ENCODE measurements at regions not wholly inside any gene's neighbourhood (a gene's known extent, or its start where the extent isn't known, plus 50 kb on each side); places are given as distances from the start of the nearest gene placed in this dataset.

DNA sequence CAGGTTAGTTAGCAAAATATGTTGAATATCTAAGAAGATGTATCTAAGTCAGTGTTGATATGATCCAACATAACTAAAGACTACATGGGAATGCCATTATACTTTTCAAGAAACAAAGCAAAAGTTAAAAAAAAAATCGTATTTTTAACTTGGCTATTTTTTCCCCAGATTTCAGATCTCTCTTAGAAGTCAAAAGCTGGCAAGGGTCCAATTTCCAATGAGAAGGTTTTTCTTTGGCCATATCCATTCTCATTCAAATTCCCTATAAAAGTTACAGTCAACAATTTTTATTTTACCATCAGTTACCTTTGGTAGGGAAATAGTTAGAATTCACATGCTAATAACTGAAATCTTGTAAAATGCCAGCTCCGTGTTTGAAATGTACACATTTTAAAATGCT, 70.5 kb upstream of the FAT3 start:
- TF ChIP-seq, protein P1, sequence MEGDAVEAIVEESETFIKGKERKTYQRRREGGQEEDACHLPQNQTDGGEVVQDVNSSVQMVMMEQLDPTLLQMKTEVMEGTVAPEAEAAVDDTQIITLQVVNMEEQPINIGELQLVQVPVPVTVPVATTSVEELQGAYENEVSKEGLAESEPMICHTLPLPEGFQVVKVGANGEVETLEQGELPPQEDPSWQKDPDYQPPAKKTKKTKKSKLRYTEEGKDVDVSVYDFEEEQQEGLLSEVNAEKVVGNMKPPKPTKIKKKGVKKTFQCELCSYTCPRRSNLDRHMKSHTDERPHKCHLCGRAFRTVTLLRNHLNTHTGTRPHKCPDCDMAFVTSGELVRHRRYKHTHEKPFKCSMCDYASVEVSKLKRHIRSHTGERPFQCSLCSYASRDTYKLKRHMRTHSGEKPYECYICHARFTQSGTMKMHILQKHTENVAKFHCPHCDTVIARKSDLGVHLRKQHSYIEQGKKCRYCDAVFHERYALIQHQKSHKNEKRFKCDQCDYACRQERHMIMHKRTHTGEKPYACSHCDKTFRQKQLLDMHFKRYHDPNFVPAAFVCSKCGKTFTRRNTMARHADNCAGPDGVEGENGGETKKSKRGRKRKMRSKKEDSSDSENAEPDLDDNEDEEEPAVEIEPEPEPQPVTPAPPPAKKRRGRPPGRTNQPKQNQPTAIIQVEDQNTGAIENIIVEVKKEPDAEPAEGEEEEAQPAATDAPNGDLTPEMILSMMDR (IDR thresholded peaks at IDR 0.05; ENCODE audit: borderline replicate concordance, insufficient read depth, low read depth, low read length), result no peak
- H3K4me3 ChIP-seq (ENCODE audit: low read depth, low read length), result no peak overlapping the region

DNA sequence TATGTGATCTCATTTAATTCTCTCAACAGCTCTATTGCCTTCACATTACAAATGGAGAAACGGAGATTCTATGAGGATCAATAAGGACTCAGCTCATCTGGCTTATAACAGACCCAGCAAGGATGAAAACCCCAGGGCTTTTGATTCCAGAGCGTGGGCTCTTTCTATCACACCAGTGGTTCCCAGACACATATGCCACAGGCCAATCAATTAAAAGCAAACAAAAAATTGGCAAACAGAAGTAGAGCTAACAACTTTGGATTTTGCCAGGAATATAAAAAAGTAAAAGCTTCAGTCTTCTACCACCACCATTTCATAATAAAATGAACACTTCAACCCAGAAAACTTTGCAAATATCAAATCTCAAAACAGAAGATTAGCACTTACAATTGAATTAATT, 71.1 kb upstream of the FAT3 start:
- H3K4me3 ChIP-seq (ENCODE audit: low read depth, low read length), result no peak overlapping the region
- TF ChIP-seq, protein P1 (IDR thresholded peaks at IDR 0.05; ENCODE audit: borderline replicate concordance, insufficient read depth, low read depth, low read length), result no peak

DNA sequence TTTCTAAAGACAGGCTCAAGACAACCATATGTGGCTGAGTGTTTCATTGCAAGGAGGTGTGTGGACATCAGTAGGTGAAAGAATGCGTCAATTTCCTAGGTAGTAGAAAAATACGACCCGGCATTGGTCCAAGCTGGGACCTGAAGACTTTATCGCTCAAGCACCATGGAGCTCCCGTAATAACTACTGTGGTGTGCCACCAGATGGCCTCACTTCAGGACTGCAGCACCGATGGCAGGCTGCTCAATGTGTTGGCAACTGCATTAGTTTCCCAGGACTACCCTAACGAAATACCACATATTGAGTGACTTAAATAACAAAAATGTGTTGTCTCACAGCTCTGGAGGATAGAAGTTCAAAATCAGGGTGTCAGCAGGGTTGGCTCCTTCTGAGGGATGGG, 72.4 kb upstream of the FAT3 start:
- H3K4me3 ChIP-seq (ENCODE audit: low read depth, low read length), result no peak overlapping the region
- TF ChIP-seq, protein P1 (IDR thresholded peaks at IDR 0.05; ENCODE audit: borderline replicate concordance, insufficient read depth, low read depth, low read length), result no peak

DNA sequence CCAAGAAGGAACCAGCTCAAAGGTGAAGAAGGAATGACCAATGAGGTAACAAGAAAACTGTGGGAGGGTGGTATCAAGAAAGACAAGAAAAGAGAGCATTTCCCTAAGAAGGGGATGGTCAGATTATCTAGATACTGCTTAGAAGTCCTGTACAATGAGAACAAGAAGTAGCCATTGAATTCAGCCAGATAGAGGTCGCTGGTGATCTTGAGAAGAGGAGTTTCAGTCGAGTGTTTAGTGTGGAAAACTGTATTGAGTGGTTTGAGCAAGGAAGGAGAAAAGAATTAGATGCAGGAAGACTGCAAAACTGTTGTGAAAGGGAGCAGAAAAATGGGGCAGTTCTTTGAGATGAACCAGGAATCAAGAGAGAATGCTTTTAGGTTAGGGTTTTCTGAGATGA, 74.6 kb upstream of the FAT3 start:
- no peak overlapping the region for H3K4me3 ChIP-seq (ENCODE audit: low read depth, low read length)
- TF ChIP-seq, protein P1 (IDR thresholded peaks at IDR 0.05; ENCODE audit: borderline replicate concordance, insufficient read depth, low read depth, low read length), result no peak

DNA sequence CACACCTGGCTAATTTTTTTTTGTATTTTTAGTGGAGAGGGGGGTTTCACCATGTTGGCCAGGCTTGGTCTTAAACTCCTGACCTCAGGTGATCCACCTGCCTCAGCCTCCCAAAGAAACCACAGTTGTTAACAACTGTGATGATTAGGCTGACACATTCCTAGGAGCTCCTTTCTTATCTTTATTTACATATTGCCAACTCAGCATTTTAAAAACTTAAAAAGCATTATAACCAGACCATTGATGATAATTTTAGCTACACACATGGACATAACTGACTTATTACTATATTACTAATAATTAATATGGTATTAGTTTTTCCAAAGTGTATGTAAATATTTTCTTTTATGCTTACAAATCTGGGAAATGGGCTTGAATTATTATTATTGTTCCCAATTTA, 82.9 kb upstream of the FAT3 start:
- TF ChIP-seq, protein P1 (IDR thresholded peaks at IDR 0.05; ENCODE audit: borderline replicate concordance, insufficient read depth, low read depth, low read length), result no peak

DNA sequence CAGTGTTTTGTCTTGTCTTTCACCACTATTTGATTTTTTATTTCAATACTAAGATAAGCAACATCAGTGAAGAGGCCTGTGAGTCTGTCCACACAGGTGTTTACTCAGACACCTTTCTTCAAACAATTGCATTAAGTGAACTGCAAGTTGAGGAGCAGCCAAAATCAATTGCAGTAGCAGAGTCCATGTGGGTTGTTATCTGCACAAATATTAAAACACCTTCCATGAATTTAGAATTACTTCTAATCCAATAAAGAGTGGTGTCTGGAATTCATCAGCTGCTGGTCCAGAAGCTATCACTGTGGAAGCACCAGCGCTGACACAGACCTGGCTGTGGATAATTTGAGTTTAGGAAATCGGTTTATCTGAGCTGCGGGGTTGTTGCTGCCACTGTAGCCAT, 83.5 kb upstream of the FAT3 start:
- no peak overlapping the region for H3K4me3 ChIP-seq (ENCODE audit: low read depth, low read length)
- TF ChIP-seq, protein P1 (IDR thresholded peaks at IDR 0.05; ENCODE audit: borderline replicate concordance, insufficient read depth, low read depth, low read length), result no peak

More for the DNA sequence above, 82.9 kb upstream of the FAT3 start:
- H3K4me3 ChIP-seq (ENCODE audit: low read depth, low read length), result no peak overlapping the region

DNA sequence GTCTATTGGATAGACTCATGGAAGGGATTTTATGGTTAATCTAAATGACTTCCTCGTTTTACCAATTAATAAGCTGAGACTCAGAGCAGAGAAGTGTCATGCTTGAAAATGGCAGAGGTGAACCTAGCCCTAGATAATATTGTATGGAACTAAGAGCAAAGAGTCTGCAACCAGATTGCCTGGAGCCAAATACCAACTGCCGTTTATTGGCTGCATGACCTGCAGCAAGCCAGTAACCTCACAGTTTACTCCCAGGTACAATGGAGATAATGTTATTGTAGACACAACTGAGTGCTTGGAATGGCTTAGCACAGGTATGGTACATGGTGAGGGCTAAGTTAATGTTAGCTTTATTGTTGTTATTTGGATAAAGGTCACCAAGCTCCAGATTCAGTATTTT, 84.6 kb upstream of the FAT3 start:
- TF ChIP-seq, protein P1 (IDR thresholded peaks at IDR 0.05; ENCODE audit: borderline replicate concordance, insufficient read depth, low read depth, low read length), result no peak
- H3K4me3 ChIP-seq (ENCODE audit: low read depth, low read length), result no peak overlapping the region
